ENCODE measurements at regions not wholly inside any gene's neighbourhood (a gene's known extent, or its start where the extent isn't known, plus 50 kb on each side); places are given as distances from the start of the nearest gene placed in this dataset.

DNA sequence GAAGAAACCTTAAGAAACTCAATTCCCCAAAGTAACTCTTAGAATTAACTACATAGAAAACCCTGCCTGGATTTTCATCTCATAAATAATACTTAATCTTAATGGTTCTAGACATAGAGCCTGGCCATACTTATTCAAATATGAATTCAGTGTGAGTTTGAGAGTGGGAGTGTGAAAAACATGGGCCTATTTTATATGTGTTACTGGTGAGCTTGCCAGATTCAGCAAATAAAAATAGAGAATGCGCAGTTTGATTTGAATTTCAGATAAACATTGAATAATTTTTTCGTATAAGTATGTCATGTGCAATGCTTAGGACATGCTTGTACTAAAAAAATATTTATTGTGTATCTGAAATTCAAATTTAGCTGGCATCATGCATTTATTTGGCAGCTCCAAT lies 473.9 kb upstream of the FZD8 start:
- TF ChIP-seq, protein P1, sequence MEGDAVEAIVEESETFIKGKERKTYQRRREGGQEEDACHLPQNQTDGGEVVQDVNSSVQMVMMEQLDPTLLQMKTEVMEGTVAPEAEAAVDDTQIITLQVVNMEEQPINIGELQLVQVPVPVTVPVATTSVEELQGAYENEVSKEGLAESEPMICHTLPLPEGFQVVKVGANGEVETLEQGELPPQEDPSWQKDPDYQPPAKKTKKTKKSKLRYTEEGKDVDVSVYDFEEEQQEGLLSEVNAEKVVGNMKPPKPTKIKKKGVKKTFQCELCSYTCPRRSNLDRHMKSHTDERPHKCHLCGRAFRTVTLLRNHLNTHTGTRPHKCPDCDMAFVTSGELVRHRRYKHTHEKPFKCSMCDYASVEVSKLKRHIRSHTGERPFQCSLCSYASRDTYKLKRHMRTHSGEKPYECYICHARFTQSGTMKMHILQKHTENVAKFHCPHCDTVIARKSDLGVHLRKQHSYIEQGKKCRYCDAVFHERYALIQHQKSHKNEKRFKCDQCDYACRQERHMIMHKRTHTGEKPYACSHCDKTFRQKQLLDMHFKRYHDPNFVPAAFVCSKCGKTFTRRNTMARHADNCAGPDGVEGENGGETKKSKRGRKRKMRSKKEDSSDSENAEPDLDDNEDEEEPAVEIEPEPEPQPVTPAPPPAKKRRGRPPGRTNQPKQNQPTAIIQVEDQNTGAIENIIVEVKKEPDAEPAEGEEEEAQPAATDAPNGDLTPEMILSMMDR (IDR thresholded peaks at IDR 0.05 in 4 of 5, conservative IDR thresholded peaks at IDR 0.05 in 1 of 5): no peak
- TF ChIP-seq POLR2A (IDR thresholded peaks at IDR 0.05): no peak

Data from gastrocnemius medialis (tissue), 4 donors.